K562 (cell line): ENCODE measurements at regions not wholly inside any gene's neighbourhood (a gene's known extent, or its start where the extent isn't known, plus 50 kb on each side); places are given as distances from the start of the nearest gene placed in this dataset.

Source experiments
- ATAC-seq: fragments of 200-7000 bp; cut with Tn5 transposase; 3 replicates; pipeline ENCODE4 v1.9.1; 2020; ENCODE audit warnings: moderate library complexity
- BruUV-seq: library from RNA; stranded (reverse); fragments of 400-500 nt; replicated peaks from 2 replicates; lab custom pipeline; 2021; lab: Mats Ljungman, UMichigan
- CTCF ChIA-PET: fragments of 300-600 bp; formaldehyde crosslinking; extraction: SDS; loops from one replicate; lab custom pipeline; 2021; ENCODE audit warnings: low intra/inter-chr PET ratio; lab: Yijun Ruan, JAX
- POLR2A ChIA-PET: fragments of 300-600, 350-650 bp; sonication (Branson Sonifier 250); formaldehyde crosslinking; extraction: SDS; loops from one replicate; lab custom pipeline; 2021; ENCODE audit warnings: antibody characterized with exemption, inconsistent platforms; lab: Yijun Ruan, JAX
- DNase-seq, 4 experiments: peaks; one replicate each; pipeline versions ENCODE4 v3.0.0 to v3.0.0-alpha.2; 2011 to 2018; ENCODE audit warnings: low spot score in 3 of 4, mixed read lengths in 3 of 4; ENCODE audit errors: extremely low read depth in 1 of 4
- FAIRE-seq: peaks from 2 replicates; lab custom pipeline; 2011; peaks lifted over from hg19 to GRCh38; lab: Jason Lieb, UNC
- H2AFZ ChIP-seq: 2 replicates; pipeline ENCODE4 v1.6.0; 2011; ENCODE audit warnings: low read depth, low read length, control low read depth, inconsistent platforms
- H3K27ac ChIP-seq: fragments of 200-600 bp; 3 replicates; pipeline ENCODE4 v1.8.0; 2011; ENCODE audit warnings: low read depth, mild to moderate bottlenecking, control low read depth, inconsistent platforms, low read length, moderate library complexity, mixed read lengths; ENCODE audit errors: extremely low read depth
- H3K27me3 ChIP-seq, 2 experiments: fragments of 300-600 bp in 1 of 2; 2 replicates in 1 of 2; 3 replicates in 1 of 2; pipeline versions ENCODE4 v1.6.0 to v1.8.0; 2011; ENCODE audit warnings: inconsistent platforms in 2 of 2, low read length in 2 of 2, mild to moderate bottlenecking in 1 of 2, mixed read lengths in 1 of 2, moderate library complexity in 1 of 2; ENCODE audit not compliant: control insufficient read depth in 2 of 2, insufficient read depth in 2 of 2
- H3K36me3 ChIP-seq: fragments of 300-600 bp; 3 replicates; pipeline ENCODE4 v1.8.0; 2011; ENCODE audit warnings: mild to moderate bottlenecking, low read length, inconsistent platforms; ENCODE audit not compliant: control insufficient read depth, insufficient read depth
- H3K4me1 ChIP-seq, 2 experiments: fragments of 200-600 bp in 1 of 2; replicated peaks in 1 of 2; 2 replicates in 1 of 2; 3 replicates in 1 of 2; pipeline versions ENCODE4 v1.5.1 to v1.8.0; 2011; ENCODE audit warnings: inconsistent platforms in 2 of 2, low read length in 2 of 2, mild to moderate bottlenecking in 1 of 2, mixed read lengths in 1 of 2, moderate library complexity in 1 of 2; ENCODE audit not compliant: control insufficient read depth in 2 of 2, insufficient read depth in 2 of 2
- H3K4me2 ChIP-seq: 2 replicates; pipeline ENCODE4 v1.6.1; 2011; ENCODE audit warnings: low read length, control low read depth, inconsistent platforms, mixed read lengths; ENCODE audit not compliant: insufficient read depth
- H3K4me3 ChIP-seq: fragments of 200-600 bp; sonication (generic), shearing (Covaris generic); 2 replicates; pipeline ENCODE4 v1.5.1; 2016; ENCODE audit warnings: control low read depth, inconsistent platforms
- H3K79me2 ChIP-seq: fragments of 200-600 bp; 3 replicates; pipeline ENCODE4 v1.8.0; 2011; ENCODE audit warnings: low read length, inconsistent platforms; ENCODE audit not compliant: control insufficient read depth, insufficient read depth
- H3K9ac ChIP-seq, 2 experiments: 2 replicates each; pipeline versions ENCODE4 v1.6.0 to v1.6.1; 2011; ENCODE audit warnings: low read depth in 2 of 2, low read length in 2 of 2, control low read depth in 1 of 2, inconsistent platforms in 1 of 2, mild to moderate bottlenecking in 1 of 2, mixed read lengths in 1 of 2; ENCODE audit not compliant: insufficient read depth in 1 of 2
- H3K9me1 ChIP-seq: one replicate; pipeline ENCODE4 v1.6.0; 2011; ENCODE audit warnings: inconsistent platforms, mild to moderate bottlenecking, low read length, moderate library complexity; ENCODE audit not compliant: control insufficient read depth, insufficient read depth
- H3K9me3 ChIP-seq: replicated peaks from 2 replicates; pipeline ENCODE4 v1.5.1; 2011; ENCODE audit warnings: low read depth, low read length, inconsistent platforms; ENCODE audit not compliant: control insufficient read depth, insufficient read depth
- H4K20me1 ChIP-seq: replicated peaks from 2 replicates; pipeline ENCODE4 v1.6.1; 2011; ENCODE audit warnings: low read length, inconsistent platforms, mixed read lengths; ENCODE audit not compliant: control insufficient read depth, insufficient read depth
- CEBPB ChIP-seq: fragments of 450-650 bp; IDR thresholded peaks from 2 replicates; pipeline ENCODE4 v1.6.1; 2016; ENCODE audit warnings: missing genetic modification characterization, missing compliant biosample characterization
- CEBPG ChIP-seq, 3 experiments: fragments of 200-800 bp in 1 of 3; sonication (Bioruptor generic) in 1 of 3; sonication (generic) in 1 of 3; formaldehyde crosslinking in 1 of 3; IDR thresholded peaks in 2 of 3; conservative IDR thresholded peaks in 1 of 3; 2 replicates each; pipeline versions ENCODE4 v1.6.1 to v1.8.0; 2016 to 2022; ENCODE audit warnings: missing compliant biosample characterization in 2 of 3, missing genetic modification characterization in 2 of 3, mild to moderate bottlenecking in 1 of 3, missing genetic modification reagents in 1 of 3
- DIDO1 ChIP-seq: fragments of 450-650 bp; IDR thresholded peaks from 2 replicates; pipeline ENCODE4 v1.6.1; 2016; ENCODE audit warnings: low read depth, missing biosample characterization, missing genetic modification characterization
- E2F3 ChIP-seq: fragments of 250-450 bp; sonication (Bioruptor Pico); IDR thresholded peaks from 2 replicates; pipeline ENCODE4 v1.4.0; 2020; ENCODE audit warnings: mild to moderate bottlenecking
- HDAC1 ChIP-seq, 2 experiments: fragments of 450-650 bp; IDR thresholded peaks; 2 replicates each; pipeline ENCODE4 v1.6.1; 2016 to 2017; ENCODE audit warnings: inconsistent platforms in 1 of 2, mild to moderate bottlenecking in 1 of 2, moderate library complexity in 1 of 2
- NFYB ChIP-seq: IDR thresholded peaks from 2 replicates; pipeline ENCODE4 v1.6.1; 2011; ENCODE audit warnings: mild to moderate bottlenecking, moderate library complexity; ENCODE audit not compliant: insufficient read length; ENCODE audit errors: extremely low read depth
- RNF2 ChIP-seq: sonication (generic); IDR thresholded peaks from 2 replicates; pipeline ENCODE4 v1.6.1; 2016
- ZBTB8A ChIP-seq: fragments of 450-650 bp; IDR thresholded peaks from 2 replicates; pipeline ENCODE4 v1.6.1; 2018; ENCODE audit warnings: mild to moderate bottlenecking, moderate library complexity; ENCODE audit not compliant: partially characterized antibody
- ZNF445 ChIP-seq: fragments of 250-450 bp; sonication (Bioruptor Pico); IDR thresholded peaks from 2 replicates; pipeline ENCODE4 v1.4.0; 2020; ENCODE audit warnings: low read depth, mild to moderate bottlenecking, moderate library complexity
- WGBS: fragments of 100-300 bp; shearing (Covaris generic); methylation state at CpG from one replicate; pipeline ENCODE4 v1.1.6; 2016; ENCODE audit warnings: low coverage, mixed read lengths; ENCODE audit not compliant: insufficient coverage; ENCODE audit errors: missing lambda C conversion rate; 5-methylcytosine and 5-hydroxymethylcytosine counted together
- in situ Hi-C: fragments of 300-500 bp; cut with MboI; formaldehyde crosslinking; loops from 4 replicates; pipeline ENCODE4 v1.15.0; 2018; ENCODE audit warnings: inconsistent platforms, mixed read lengths
- intact Hi-C: fragments of 100-400 bp; cut with micrococcal nuclease; formaldehyde crosslinking; loops from 2 replicates; pipeline ENCODE4 v1.14.2; 2022
- TF ChIP-seq, protein P1 (sequence below): fragments of 200-600 bp; sonication (generic); IDR thresholded peaks from one replicate; pipeline ENCODE4 v1.6.1; 2012; ENCODE audit warnings: mild to moderate bottlenecking, low read depth, low read length, inconsistent platforms

GRCh38 chr7:25694211-25694610 is 457.8 kb upstream of the NFE2L3 start:
- POLR2A ChIA-PET: interaction anchor here (0.7 kb wide), 1 partner anchor 141 kb away, joined by 3 read pairs; no protein-coding TSS in a partner anchor
- TF ChIP-seq, protein P1, sequence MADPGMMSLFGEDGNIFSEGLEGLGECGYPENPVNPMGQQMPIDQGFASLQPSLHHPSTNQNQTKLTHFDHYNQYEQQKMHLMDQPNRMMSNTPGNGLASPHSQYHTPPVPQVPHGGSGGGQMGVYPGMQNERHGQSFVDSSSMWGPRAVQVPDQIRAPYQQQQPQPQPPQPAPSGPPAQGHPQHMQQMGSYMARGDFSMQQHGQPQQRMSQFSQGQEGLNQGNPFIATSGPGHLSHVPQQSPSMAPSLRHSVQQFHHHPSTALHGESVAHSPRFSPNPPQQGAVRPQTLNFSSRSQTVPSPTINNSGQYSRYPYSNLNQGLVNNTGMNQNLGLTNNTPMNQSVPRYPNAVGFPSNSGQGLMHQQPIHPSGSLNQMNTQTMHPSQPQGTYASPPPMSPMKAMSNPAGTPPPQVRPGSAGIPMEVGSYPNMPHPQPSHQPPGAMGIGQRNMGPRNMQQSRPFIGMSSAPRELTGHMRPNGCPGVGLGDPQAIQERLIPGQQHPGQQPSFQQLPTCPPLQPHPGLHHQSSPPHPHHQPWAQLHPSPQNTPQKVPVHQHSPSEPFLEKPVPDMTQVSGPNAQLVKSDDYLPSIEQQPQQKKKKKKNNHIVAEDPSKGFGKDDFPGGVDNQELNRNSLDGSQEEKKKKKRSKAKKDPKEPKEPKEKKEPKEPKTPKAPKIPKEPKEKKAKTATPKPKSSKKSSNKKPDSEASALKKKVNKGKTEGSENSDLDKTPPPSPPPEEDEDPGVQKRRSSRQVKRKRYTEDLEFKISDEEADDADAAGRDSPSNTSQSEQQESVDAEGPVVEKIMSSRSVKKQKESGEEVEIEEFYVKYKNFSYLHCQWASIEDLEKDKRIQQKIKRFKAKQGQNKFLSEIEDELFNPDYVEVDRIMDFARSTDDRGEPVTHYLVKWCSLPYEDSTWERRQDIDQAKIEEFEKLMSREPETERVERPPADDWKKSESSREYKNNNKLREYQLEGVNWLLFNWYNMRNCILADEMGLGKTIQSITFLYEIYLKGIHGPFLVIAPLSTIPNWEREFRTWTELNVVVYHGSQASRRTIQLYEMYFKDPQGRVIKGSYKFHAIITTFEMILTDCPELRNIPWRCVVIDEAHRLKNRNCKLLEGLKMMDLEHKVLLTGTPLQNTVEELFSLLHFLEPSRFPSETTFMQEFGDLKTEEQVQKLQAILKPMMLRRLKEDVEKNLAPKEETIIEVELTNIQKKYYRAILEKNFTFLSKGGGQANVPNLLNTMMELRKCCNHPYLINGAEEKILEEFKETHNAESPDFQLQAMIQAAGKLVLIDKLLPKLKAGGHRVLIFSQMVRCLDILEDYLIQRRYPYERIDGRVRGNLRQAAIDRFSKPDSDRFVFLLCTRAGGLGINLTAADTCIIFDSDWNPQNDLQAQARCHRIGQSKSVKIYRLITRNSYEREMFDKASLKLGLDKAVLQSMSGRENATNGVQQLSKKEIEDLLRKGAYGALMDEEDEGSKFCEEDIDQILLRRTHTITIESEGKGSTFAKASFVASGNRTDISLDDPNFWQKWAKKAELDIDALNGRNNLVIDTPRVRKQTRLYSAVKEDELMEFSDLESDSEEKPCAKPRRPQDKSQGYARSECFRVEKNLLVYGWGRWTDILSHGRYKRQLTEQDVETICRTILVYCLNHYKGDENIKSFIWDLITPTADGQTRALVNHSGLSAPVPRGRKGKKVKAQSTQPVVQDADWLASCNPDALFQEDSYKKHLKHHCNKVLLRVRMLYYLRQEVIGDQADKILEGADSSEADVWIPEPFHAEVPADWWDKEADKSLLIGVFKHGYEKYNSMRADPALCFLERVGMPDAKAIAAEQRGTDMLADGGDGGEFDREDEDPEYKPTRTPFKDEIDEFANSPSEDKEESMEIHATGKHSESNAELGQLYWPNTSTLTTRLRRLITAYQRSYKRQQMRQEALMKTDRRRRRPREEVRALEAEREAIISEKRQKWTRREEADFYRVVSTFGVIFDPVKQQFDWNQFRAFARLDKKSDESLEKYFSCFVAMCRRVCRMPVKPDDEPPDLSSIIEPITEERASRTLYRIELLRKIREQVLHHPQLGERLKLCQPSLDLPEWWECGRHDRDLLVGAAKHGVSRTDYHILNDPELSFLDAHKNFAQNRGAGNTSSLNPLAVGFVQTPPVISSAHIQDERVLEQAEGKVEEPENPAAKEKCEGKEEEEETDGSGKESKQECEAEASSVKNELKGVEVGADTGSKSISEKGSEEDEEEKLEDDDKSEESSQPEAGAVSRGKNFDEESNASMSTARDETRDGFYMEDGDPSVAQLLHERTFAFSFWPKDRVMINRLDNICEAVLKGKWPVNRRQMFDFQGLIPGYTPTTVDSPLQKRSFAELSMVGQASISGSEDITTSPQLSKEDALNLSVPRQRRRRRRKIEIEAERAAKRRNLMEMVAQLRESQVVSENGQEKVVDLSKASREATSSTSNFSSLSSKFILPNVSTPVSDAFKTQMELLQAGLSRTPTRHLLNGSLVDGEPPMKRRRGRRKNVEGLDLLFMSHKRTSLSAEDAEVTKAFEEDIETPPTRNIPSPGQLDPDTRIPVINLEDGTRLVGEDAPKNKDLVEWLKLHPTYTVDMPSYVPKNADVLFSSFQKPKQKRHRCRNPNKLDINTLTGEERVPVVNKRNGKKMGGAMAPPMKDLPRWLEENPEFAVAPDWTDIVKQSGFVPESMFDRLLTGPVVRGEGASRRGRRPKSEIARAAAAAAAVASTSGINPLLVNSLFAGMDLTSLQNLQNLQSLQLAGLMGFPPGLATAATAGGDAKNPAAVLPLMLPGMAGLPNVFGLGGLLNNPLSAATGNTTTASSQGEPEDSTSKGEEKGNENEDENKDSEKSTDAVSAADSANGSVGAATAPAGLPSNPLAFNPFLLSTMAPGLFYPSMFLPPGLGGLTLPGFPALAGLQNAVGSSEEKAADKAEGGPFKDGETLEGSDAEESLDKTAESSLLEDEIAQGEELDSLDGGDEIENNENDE: no peak
- TF ChIP-seq ZNF445 (CRISPR knock-in tag): no peak
- TF ChIP-seq HDAC1 (IDR thresholded peaks at IDR 0.05): no peak
- TF ChIP-seq ZBTB8A: no peak
- TF ChIP-seq NFYB: no peak
- TF ChIP-seq CEBPG (CRISPR knock-in tag; IDR thresholded peaks at IDR 0.05): no peak
- no peak for TF ChIP-seq CEBPG (tag; conservative IDR thresholded peaks at IDR 0.05 in 1 of 2, IDR thresholded peaks at IDR 0.05 in 1 of 2)
- TF ChIP-seq RNF2: no peak
- TF ChIP-seq DIDO1: no peak
- TF ChIP-seq CEBPB (tag): no peak
- TF ChIP-seq E2F3 (CRISPR knock-in tag): no peak

More at GRCh38 chr7:25694211-25694610, 457.8 kb upstream of the NFE2L3 start:
- intact Hi-C loops (no loop called here), in situ Hi-C loops (no loop called here)
- CTCF ChIA-PET: no interaction called here
- no peak overlapping the region for H2AFZ ChIP-seq
- WGBS: 0% methylated on average over 2 of the region's 2 CpGs
- no peaks in the 10 kb centered on the region for H3K4me1 ChIP-seq
- no peaks in the 10 kb centered on the region for H3K9me1 ChIP-seq
- no peak for ATAC-seq
- no peak overlapping the region for H3K4me2 ChIP-seq
- no peak overlapping the region for H3K27ac ChIP-seq
- H3K4me3 ChIP-seq: no peak overlapping the region
- peaks cover 12 to 13% of the 10 kb centered on the region in 2 experiments; a peak in 3 of 5 replicates for H3K27me3 ChIP-seq
- FAIRE-seq: no peak
- no TSS peak for BruUV-seq
- no peak for DNase-seq
- H3K9ac ChIP-seq: no peak overlapping the region
- H3K36me3 ChIP-seq: no peaks in the 10 kb centered on the region
- H3K79me2 ChIP-seq: no peaks in the 10 kb centered on the region
- no peaks in the 10 kb centered on the region for H3K9me3 ChIP-seq
- no peaks in the 10 kb centered on the region for H4K20me1 ChIP-seq
